HL-60 (cell line): ENCODE measurements at regions not wholly inside any gene's neighbourhood (a gene's known extent, or its start where the extent isn't known, plus 50 kb on each side); places are given as distances from the start of the nearest gene placed in this dataset.

ENCODE experiments used
- DNase-seq, 2 experiments: peaks; one replicate each; pipeline ENCODE4 v3.0.0-alpha.2; 2010 to 2020; ENCODE audit warnings: low read depth in 1 of 2, low spot score in 1 of 2
- H3K27ac ChIP-seq: fragments of 250-450 bp; sonication (Bioruptor Pico); replicated peaks from 2 replicates; pipeline ENCODE4 v1.5.1; 2020; ENCODE audit warnings: mild to moderate bottlenecking, moderate library complexity
- H3K27me3 ChIP-seq: fragments of 250-450 bp; sonication (Bioruptor Pico); 2 replicates; pipeline ENCODE4 v1.5.1; 2021; ENCODE audit warnings: mild to moderate bottlenecking, moderate library complexity; ENCODE audit not compliant: insufficient read depth, poor library complexity, severe bottlenecking
- H3K4me3 ChIP-seq: replicated peaks from 2 replicates; pipeline ENCODE4 v1.5.1; 2011; ENCODE audit warnings: mild to moderate bottlenecking, control low read depth, low read length; ENCODE audit not compliant: insufficient read depth
- CTCF ChIP-seq: IDR thresholded peaks from one replicate; pipeline ENCODE4 v1.5.1; 2011; ENCODE audit warnings: low read length, control low read depth, inconsistent platforms; ENCODE audit not compliant: insufficient read depth
- GABPA ChIP-seq: IDR thresholded peaks from 2 replicates; pipeline ENCODE4 v1.6.1; 2012; ENCODE audit warnings: low read depth
- POLR2AphosphoS5 ChIP-seq: IDR thresholded peaks from 2 replicates; pipeline ENCODE4 v1.6.1; 2012; ENCODE audit warnings: low read depth
- REST ChIP-seq: IDR thresholded peaks from 2 replicates; pipeline ENCODE4 v1.6.1; 2012; ENCODE audit warnings: low read depth; ENCODE audit not compliant: insufficient replicate concordance
- SPI1 ChIP-seq: IDR thresholded peaks from 2 replicates; pipeline ENCODE4 v1.6.1; 2012; ENCODE audit warnings: low read depth, mild to moderate bottlenecking, borderline replicate concordance

- Histone ChIP-seq H3K27ac (no peak overlapping the region), H3K27me3 (no peaks in the 10 kb centered on the region), H3K4me3 (no peak overlapping the region)
- TF ChIP-seq REST = no peak
- TF ChIP-seq GABPA = no peak
- no peak for TF ChIP-seq CTCF
- no peak for TF ChIP-seq SPI1
- TF ChIP-seq POLR2AphosphoS5 = no peak
- no peak for DNase-seq
Measured at GRCh38 chr21:23471877-23472276, 2135.4 kb downstream of the MRPL39 start.

- DNase-seq = no peak
- Histone ChIP-seq H3K27ac (no peak overlapping the region), H3K27me3 (no peaks in the 10 kb centered on the region), H3K4me3 (no peak overlapping the region)
- TF ChIP-seq SPI1 = no peak
- TF ChIP-seq CTCF = no peak
- TF ChIP-seq POLR2AphosphoS5 = no peak
- no peak for TF ChIP-seq GABPA
- TF ChIP-seq REST = no peak
Measured at GRCh38 chr21:23463365-23463764, 2143.9 kb downstream of the MRPL39 start.

- no peaks in the 10 kb centered on the region for H3K27me3 ChIP-seq
- TF ChIP-seq GABPA (no peak), REST (no peak), CTCF (no peak), SPI1 (no peak), POLR2AphosphoS5 (no peak)
- no peak for DNase-seq
- H3K4me3 ChIP-seq = no peak overlapping the region
- no peak overlapping the region for H3K27ac ChIP-seq
Measured at GRCh38 chr21:23455676-23456075, 2151.6 kb downstream of the MRPL39 start.
